GM21526 (cell line): ENCODE measurements at regions not wholly inside any gene's neighbourhood (a gene's known extent, or its start where the extent isn't known, plus 50 kb on each side); places are given as distances from the start of the nearest gene placed in this dataset.

Experiments
- ATAC-seq: cut with Tn5 transposase; IDR thresholded peaks from one replicate; pipeline ENCODE4 v1.9.1; 2021; ENCODE audit warnings: moderate library complexity; ENCODE audit not compliant: unreplicated experiment, low FRiP score

DNA sequence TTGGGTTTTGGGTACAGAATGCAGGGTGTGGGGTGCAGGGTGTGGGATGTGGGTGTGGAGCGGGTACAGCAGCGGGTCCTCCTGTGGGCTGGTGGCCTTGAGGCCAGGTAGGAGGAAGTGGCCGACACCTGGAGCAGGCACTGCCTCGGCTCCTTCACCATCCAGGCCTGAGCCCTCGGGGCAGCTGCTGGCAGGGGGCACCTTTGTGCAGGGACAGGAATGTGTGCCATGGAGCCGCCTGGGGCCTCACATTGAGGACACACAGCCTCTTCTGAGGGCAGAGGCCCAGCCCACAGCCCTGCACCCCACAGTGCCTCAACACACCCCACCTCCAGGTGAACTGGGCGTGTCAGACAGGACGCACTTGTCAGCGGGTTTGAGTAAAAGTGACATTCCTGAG lies 984.0 kb downstream of the BRD1 start:
- no peak for ATAC-seq

- ATAC-seq, result no peak
Observed at GRCh38 chr22:48842976-48843375, 984.7 kb downstream of the BRD1 start.

DNA sequence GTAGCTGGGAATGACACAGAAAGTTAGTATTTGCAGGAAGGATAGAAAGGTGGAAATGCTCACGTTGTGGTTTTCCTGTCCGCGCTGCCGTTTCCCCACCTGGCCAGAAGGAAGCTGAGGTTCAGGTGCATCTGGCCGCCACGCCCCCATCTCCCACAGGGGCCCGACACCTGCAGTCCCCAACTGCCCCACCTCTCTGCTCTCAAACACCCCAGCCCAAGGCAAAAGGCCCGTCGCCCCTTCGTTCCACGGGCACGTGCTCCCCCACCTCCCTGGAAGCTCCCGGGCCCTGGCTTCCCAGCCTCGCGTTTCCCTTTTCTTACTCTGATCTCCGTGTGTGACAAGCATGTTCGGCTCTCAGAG lies 985.1 kb downstream of the BRD1 start:
- no peak for ATAC-seq

GRCh38 chr22:48841881-48842582 lies 985.6 kb downstream of the BRD1 start:
- ATAC-seq, result no peak

DNA sequence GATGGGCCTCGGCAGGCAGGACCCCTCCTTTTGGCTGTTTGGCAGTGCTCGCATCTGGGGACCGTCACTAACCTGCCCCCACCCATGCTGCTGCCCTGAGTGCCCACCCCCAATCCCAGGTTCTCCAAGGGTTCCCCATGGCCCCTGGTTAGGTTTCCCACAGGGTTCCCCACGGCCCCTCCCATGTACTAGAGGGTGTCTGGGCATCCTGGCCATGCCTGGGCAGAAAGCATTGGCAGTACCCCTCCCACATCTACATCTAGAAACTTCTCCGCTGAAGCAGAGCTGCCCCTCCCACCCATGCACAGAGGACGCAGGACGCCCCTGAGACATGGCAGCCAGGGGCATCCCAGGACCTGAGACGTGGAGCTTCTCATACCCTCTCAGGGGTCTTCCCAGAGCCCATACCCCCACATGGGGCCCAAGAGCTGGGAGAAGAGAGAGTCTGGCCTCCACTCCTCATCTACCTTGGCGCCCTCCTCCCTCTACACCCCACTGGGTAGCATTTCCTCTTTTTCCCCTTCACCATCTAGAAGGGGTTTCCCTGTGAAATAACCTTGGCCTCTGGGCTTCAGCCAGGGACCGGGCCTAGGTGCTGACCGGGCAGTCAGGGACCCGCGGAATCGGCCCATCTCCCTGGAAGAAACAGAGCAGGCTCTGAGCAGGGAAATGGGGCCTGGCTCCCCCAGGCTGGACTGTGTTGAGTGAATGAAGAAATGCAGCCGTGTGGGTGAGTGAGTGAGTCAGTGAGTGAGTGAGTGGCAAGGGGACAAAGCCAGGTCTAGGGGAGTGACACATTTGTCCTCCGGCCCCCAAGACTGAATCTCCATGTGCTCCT lies 987.3 kb downstream of the BRD1 start:
- no peak for ATAC-seq

GRCh38 chr22:48838846-48839730 lies 988.6 kb downstream of the BRD1 start:
- ATAC-seq, result no peak

GRCh38 chr22:48838376-48838775 lies 989.3 kb downstream of the BRD1 start:
- ATAC-seq, result no peak

GRCh38 chr22:48837341-48837935 lies 990.2 kb downstream of the BRD1 start:
- ATAC-seq, result no peak

GRCh38 chr22:48836673-48837340 lies 990.9 kb downstream of the BRD1 start:
- no peak for ATAC-seq

DNA sequence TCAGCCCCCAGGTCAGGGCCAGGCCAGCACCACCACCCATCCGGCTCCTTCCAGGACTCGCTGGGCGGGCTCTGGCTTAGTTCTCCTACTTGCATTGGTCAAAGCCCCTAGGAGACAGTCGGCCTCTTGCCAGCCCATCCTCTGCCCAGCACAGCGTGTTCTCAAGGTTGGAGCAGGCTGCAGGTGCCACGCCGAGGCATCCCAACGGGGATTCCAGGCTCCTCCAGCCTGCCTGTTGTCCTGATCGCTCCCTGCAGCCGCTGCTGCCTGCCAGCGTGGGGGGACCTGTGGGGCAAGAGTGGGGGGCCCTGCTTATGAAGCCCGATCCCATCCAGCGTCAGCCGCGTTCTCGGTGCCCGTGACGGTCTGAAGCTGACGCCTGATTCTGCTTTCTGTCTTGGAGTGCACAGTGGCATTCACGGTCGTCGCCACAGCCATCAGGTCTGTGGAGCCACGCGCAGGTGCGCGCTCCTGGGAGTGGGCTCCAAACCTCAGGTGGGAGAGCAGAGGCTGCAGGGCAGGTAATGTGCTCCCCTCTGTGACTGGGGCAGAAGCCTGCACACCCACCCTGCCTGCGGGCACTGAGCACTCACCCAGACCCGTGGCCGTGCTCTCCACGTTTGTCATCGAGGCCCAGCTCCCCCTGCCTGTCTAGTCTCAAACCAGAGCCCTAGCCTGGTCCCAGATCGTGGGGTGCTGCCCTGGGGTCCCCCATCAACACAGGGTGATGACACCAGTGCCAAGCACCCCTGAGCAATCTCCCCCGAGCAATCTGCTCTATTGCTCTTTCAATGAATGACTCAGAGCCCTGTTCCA lies 991.6 kb downstream of the BRD1 start:
- ATAC-seq, result no peak

- ATAC-seq, result no peak
Observed at GRCh38 chr22:48835364-48835763, 992.3 kb downstream of the BRD1 start.

GRCh38 chr22:48834404-48834803 lies 993.3 kb downstream of the BRD1 start:
- ATAC-seq, result no peak

- no peak for ATAC-seq
Observed at GRCh38 chr22:48832592-48832991, 995.1 kb downstream of the BRD1 start.

DNA sequence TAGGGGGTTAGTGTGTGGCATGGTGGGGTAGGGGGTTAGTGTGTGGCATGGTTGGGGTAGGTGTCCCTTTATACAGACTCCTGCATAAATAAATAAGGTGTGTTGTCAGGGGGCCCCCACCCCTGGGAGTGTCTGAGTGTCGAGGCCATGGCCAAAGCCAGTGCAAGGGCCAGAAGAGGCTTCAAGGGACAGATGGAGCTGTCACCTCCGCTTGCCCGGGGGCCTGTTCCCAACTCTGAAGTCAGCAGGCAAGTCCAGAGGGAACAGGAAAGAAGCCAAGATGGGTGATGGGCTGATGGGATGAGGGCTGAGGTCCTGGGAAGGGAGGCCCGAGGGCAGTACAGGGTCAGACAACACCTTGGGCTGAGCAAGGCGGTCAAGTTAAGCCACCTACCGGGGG lies 997.8 kb downstream of the BRD1 start:
- ATAC-seq, result no peak

- no peak for ATAC-seq
Observed at GRCh38 chr22:48828688-48829087, 999.0 kb downstream of the BRD1 start.

DNA sequence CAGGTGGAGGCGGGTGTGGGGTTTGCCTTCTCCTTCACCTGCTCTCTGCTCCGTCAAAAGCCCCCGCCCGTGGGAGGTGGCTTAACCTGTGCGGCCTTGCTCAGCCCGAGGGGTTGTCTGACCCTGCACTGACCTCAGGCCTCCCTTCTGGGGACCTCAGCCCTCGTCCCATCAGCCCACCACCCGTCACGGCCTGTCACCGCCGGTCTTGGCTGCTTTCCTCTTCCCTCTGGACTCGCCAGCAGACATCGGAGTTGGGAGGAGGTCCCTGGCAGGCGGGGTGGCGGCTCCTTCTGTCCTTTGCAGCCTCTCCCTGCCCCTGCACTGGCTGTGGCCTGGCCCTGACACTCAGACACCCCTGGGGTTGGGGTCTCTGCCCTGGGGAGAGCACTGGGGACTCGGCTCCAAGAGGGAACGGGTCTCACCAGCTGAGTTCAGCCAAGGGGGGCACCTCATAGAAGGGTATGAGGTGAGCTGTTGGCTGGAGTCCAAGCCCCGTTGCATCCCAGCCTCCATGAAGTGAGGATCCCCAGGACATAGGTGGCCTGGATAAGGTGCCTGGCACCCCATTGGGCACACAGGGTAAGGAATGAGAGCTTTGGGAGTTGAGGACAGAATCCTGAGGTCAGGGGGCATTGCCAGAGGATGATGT lies 999.6 kb downstream of the BRD1 start:
- ATAC-seq, result no peak

DNA sequence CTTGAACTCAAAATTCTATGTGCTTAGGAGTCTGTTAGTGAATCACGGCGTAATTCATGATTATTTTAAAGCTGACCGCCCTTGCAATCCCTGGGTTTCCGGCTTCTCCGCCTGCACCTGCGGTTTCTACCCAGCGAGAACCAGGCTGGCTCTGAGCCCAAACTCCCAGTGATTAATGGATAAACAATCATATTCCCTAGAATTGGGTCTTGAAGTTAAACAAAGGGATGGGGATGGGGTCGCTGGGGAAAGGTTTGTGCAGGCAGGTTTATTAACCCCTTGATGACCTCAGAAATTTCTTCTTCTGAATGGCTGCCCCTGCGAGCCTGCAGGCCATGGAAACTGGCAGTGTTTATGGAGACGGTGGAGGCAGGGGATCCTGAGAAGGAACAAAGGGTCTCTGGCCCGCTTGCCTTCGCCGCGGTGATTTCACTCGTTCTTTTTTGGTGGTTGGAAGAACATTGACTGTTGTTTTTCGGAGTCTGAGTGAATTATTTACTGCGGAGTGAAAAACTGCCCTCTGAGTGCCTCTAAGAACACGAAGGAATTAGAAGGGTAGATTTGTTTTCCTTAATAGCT lies 1000.3 kb downstream of the BRD1 start:
- ATAC-seq, result no peak

GRCh38 chr22:48826546-48826945 lies 1001.1 kb downstream of the BRD1 start:
- no peak for ATAC-seq
